Epithelial cell of esophagus (primary cell): ENCODE measurements at regions not wholly inside any gene's neighbourhood (a gene's known extent, or its start where the extent isn't known, plus 50 kb on each side); places are given as distances from the start of the nearest gene placed in this dataset.

Experiments
- DNase-seq: peaks from one replicate; pipeline ENCODE4 v3.0.0; 2010; ENCODE audit warnings: low read depth
- H3K4me3 ChIP-seq: 2 replicates; pipeline ENCODE4 v1.5.1; 2011; ENCODE audit warnings: mild to moderate bottlenecking, low read length, control low read depth
- TF ChIP-seq, protein P1 (sequence below): IDR thresholded peaks from 2 replicates; pipeline ENCODE4 v1.5.1; 2011; ENCODE audit warnings: low read depth, mild to moderate bottlenecking, low read length, control low read depth, inconsistent platforms; ENCODE audit not compliant: insufficient read depth; ENCODE audit errors: missing control alignments

DNA sequence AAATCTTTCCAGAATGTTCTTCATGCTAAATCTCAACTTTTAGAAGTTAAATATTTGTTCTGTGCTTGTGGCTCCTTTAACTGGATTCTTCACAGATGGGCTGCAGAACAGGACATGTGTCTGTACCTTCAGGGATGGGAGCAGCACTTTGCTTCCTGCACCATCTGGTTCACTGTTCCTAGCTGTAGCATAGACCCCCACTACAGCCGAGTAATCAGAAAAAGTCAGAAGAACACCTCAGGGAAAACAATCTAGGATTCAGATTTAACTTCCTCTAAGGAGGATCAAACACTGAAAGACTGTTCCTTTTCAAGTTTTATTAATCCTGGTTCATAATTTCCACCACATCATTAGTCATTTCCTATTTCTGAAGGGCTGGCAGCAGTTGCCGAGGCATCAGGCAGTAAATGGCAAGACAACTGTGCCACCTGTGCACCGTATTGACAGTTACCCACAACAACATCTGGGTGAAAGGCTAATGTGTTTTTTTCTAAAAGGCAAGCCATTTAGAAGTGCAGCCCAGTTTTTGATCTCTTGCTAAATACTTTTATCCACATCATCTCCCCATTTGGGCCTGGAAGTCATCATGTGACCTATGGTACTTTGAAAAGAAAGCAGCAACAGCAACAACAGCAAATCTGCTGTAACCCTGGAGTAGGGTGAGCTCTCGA is 212.8 kb upstream of the BMP4 start:
- no peak overlapping the region for H3K4me3 ChIP-seq
- peak; percentile 68 for DNase-seq
- TF ChIP-seq, protein P1, sequence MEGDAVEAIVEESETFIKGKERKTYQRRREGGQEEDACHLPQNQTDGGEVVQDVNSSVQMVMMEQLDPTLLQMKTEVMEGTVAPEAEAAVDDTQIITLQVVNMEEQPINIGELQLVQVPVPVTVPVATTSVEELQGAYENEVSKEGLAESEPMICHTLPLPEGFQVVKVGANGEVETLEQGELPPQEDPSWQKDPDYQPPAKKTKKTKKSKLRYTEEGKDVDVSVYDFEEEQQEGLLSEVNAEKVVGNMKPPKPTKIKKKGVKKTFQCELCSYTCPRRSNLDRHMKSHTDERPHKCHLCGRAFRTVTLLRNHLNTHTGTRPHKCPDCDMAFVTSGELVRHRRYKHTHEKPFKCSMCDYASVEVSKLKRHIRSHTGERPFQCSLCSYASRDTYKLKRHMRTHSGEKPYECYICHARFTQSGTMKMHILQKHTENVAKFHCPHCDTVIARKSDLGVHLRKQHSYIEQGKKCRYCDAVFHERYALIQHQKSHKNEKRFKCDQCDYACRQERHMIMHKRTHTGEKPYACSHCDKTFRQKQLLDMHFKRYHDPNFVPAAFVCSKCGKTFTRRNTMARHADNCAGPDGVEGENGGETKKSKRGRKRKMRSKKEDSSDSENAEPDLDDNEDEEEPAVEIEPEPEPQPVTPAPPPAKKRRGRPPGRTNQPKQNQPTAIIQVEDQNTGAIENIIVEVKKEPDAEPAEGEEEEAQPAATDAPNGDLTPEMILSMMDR = no peak

DNA sequence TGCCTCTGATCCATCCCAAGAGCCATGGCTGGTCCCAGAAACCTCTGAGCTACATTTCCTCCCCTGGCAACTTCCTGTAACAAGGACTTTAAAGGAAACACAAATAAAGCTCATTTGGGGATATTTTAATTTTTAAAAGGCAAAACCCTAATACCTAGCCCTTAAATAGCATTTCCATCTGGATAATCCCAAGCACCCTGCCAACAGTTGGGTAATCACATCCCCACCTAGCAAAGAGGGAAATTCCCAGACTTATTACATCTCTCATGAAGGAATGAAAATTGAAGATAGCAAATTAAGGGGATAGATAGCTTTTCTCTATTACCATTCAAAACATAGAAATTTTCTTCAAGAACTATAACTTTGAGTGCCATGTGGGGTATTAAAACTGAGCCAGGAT is 213.7 kb upstream of the BMP4 start:
- H3K4me3 ChIP-seq = no peak overlapping the region

DNA sequence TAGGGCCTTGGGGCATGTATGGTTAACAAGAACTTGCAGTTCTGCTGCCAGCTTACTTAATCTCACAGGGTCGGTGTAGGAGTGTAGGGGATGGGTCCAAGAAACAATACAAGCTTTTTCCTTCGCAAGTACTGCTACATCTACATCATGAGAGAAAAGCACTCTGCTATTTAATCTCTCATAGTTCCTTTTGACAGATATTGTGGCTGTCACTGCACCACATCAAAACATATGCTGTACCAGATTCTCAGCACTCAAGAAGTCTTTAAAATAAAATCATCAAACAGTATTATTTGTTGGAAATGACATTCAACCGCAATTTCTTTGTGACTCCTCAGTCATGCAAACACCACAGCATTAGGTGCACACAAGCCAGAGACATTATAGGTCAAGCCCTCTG is 215.5 kb upstream of the BMP4 start:
- TF ChIP-seq, protein P1 = no peak
- no peak overlapping the region for H3K4me3 ChIP-seq
- DNase-seq = no peak

More for the DNA sequence above, 213.7 kb upstream of the BMP4 start:
- peak; percentile 27 for DNase-seq
- TF ChIP-seq, protein P1 = no peak

DNA sequence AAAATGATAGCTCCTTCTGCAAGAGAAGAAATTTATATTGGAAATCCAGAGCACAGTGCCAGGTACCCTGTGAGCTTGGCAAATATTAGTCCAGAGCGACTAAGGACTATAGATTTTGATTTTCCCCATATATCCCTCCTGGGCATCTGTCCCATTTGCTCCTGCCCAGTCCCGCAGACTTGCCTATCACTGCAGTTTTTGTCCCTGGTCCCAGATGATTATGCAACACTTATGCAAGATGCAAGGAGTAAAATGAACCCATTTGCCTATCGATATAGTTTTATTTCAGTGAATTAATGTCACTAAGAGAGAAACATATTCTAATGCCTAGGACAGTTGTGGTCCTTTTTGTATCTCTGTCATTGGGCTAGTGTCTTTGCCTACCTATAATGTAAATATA is 215.9 kb upstream of the BMP4 start:
- no peak overlapping the region for H3K4me3 ChIP-seq
- TF ChIP-seq, protein P1 = no peak
- no peak for DNase-seq

DNA sequence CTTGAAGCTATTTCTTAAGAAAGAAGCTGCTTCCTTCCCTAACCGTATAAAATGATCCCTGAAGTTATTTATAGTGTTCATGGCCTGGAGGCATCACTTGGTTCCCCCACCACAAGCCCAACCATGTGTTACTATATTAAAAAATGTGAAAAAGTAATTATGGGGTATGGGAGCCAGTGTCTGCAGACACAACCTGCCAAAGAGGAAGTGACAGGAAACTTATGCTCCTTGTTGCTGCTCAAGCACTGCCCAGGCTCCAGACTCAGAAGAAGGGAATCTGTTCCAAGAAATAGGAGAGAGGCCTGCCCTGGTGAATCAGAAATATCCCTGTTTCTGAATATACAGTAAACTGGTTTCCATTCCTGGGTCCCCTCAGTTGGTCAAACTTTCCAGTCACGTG is 217.2 kb upstream of the BMP4 start:
- no peak for DNase-seq
- no peak overlapping the region for H3K4me3 ChIP-seq
- TF ChIP-seq, protein P1 = no peak

DNA sequence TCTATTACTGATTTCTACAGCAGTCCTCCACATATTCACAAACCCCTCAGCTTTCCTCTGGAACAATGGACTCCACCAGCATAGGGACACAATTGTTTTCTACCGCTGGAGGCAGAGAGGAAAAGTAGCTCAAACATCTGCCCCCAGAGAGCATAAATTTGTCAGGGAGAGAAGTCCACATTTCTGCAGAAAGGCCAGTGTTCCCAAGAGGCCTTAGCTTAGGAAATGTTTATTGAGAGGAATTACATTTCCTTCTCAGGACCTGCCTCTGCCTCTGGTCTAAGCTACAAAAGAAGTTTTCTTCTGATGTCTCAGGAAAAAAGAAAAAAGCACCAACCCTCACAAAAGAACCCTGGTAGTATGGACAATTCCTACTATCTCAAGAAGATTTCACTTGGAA is 217.8 kb upstream of the BMP4 start:
- TF ChIP-seq, protein P1 = no peak
- DNase-seq = no peak
- H3K4me3 ChIP-seq = no peak overlapping the region

DNA sequence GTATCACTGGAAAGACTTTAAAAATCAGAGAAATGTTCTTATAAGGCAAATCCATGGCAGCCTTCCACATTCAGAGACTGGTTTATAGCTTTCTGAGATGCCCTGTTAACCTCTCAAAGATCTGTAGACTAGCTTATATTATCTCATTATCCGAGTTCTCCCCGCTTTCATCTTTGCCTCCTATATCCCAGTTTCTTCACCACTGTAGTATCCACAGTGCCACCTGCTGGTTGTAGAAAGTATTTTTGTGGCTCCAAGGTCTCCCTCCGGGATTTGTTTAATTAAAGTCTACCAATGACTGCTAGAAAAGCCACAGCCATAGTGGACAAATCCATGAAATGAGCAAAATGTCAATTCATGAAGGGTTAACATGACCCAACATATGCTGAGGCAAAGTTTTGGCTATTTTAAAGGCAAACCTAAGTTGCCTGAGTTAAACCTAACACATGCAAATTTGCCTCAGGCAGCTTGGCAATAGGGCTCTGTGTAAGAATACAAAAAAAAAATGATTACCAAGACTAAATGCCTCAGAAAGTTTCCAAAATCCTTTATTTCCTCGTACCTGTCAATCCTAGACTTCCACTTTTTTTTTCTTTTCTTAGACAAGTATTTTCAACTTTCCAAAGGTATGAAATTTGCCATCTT is 218.8 kb upstream of the BMP4 start:
- TF ChIP-seq, protein P1 = peak; percentile 88
- no peak overlapping the region for H3K4me3 ChIP-seq
- DNase-seq = peak; percentile 77
